HuH-7 (cell line): ENCODE measurements at regions not wholly inside any gene's neighbourhood (a gene's known extent, or its start where the extent isn't known, plus 50 kb on each side); places are given as distances from the start of the nearest gene placed in this dataset.

ENCODE experiments used
- DNase-seq: peaks from one replicate; pipeline ENCODE4 v3.0.0; 2011; ENCODE audit warnings: low spot score

- DNase-seq: no peak
These were observed 209.4 kb upstream of the NCAM1 start for GRCh38 chr11:112751772-112752171.

- no peak for DNase-seq
These were observed 208.7 kb upstream of the NCAM1 start for GRCh38 chr11:112752563-112752962.

GRCh38 chr11:112753706-112754105, 207.5 kb upstream of the NCAM1 start:
- no peak for DNase-seq

- DNase-seq: no peak
These were observed 201.8 kb upstream of the NCAM1 start for GRCh38 chr11:112759418-112759817.

GRCh38 chr11:112760396-112761059, 200.7 kb upstream of the NCAM1 start:
- DNase-seq: no peak

GRCh38 chr11:112761911-112762706, 199.1 kb upstream of the NCAM1 start:
- DNase-seq: no peak

- no peak for DNase-seq
These were observed 198.5 kb upstream of the NCAM1 start for GRCh38 chr11:112762707-112763090.

GRCh38 chr11:112765337-112765736, 195.9 kb upstream of the NCAM1 start:
- DNase-seq: no peak

GRCh38 chr11:112769170-112769569, 192.1 kb upstream of the NCAM1 start:
- DNase-seq: no peak

- no peak for DNase-seq
These were observed 191.6 kb upstream of the NCAM1 start for GRCh38 chr11:112769584-112769983.

- no peak for DNase-seq
These were observed 191.2 kb upstream of the NCAM1 start for GRCh38 chr11:112770033-112770432.

GRCh38 chr11:112770487-112770886, 190.7 kb upstream of the NCAM1 start:
- DNase-seq: no peak

GRCh38 chr11:112771851-112772250, 189.4 kb upstream of the NCAM1 start:
- DNase-seq: no peak

GRCh38 chr11:112773264-112773663, 188.0 kb upstream of the NCAM1 start:
- no peak for DNase-seq

GRCh38 chr11:112776834-112777233, 184.4 kb upstream of the NCAM1 start:
- no peak for DNase-seq

GRCh38 chr11:112777283-112777751, 183.9 kb upstream of the NCAM1 start:
- DNase-seq: no peak

GRCh38 chr11:112778091-112778876, 182.9 kb upstream of the NCAM1 start:
- DNase-seq: no peak

GRCh38 chr11:112778877-112779266, 182.3 kb upstream of the NCAM1 start:
- DNase-seq: no peak

GRCh38 chr11:112780351-112781087, 180.7 kb upstream of the NCAM1 start:
- DNase-seq: no peak

GRCh38 chr11:112783945-112784322, 177.3 kb upstream of the NCAM1 start:
- no peak for DNase-seq

GRCh38 chr11:112784323-112785073, 176.7 kb upstream of the NCAM1 start:
- no peak for DNase-seq
